SK-N-SH treated with all-trans-retinoic acid at 6 μM for 48 hours (cell line): ENCODE measurements at regions not wholly inside any gene's neighbourhood (a gene's known extent, or its start where the extent isn't known, plus 50 kb on each side); places are given as distances from the start of the nearest gene placed in this dataset.

ENCODE experiments used
- ATAC-seq: fragments of 200-7000 bp; cut with Tn5 transposase; 3 replicates; pipeline ENCODE4 v1.9.1; 2020; ENCODE audit warnings: mild to moderate bottlenecking, moderate library complexity
- BACH2 ChIP-seq: fragments of 250-450 bp; sonication (Bioruptor Pico); IDR thresholded peaks from 2 replicates; pipeline ENCODE4 v1.9.0; 2021; ENCODE audit warnings: mild to moderate bottlenecking, borderline replicate concordance
- CSDC2 ChIP-seq: fragments of 250-450 bp; sonication (Bioruptor Pico); IDR thresholded peaks from 2 replicates; pipeline ENCODE4 v1.5.0; 2020; ENCODE audit warnings: mild to moderate bottlenecking, moderate library complexity
- CSRNP3 ChIP-seq: fragments of 250-450 bp; sonication (Bioruptor Pico); IDR thresholded peaks from 2 replicates; pipeline ENCODE4 v1.5.1; 2021; ENCODE audit warnings: mild to moderate bottlenecking, moderate library complexity
- ESRRG ChIP-seq: fragments of 250-450 bp; sonication (Bioruptor Pico); IDR thresholded peaks from 2 replicates; pipeline ENCODE4 v1.6.1; 2021; ENCODE audit warnings: mild to moderate bottlenecking
- GLIS3 ChIP-seq: fragments of 250-450 bp; sonication (Bioruptor Pico); IDR thresholded peaks from 2 replicates; pipeline ENCODE4 v1.5.0; 2020; ENCODE audit warnings: mild to moderate bottlenecking, moderate library complexity
- ISL1 ChIP-seq: fragments of 250-450 bp; sonication (Bioruptor Pico); IDR thresholded peaks from 2 replicates; pipeline ENCODE4 v2.1.2; 2022; ENCODE audit warnings: mild to moderate bottlenecking, moderate library complexity
- OSR1 ChIP-seq: fragments of 250-450 bp; sonication (Bioruptor Pico); IDR thresholded peaks from 2 replicates; pipeline ENCODE4 v1.8.0; 2022; ENCODE audit warnings: moderate library complexity, mild to moderate bottlenecking, inconsistent platforms
- PATZ1 ChIP-seq: fragments of 250-450 bp; sonication (Bioruptor Pico); IDR thresholded peaks from 2 replicates; pipeline ENCODE4 v1.8.0; 2020; ENCODE audit warnings: mild to moderate bottlenecking, moderate library complexity, borderline replicate concordance
- POU6F1 ChIP-seq: fragments of 250-450 bp; sonication (Bioruptor Pico); IDR thresholded peaks from 2 replicates; pipeline ENCODE4 v1.8.0; 2021; ENCODE audit warnings: low read depth, mild to moderate bottlenecking, moderate library complexity, borderline replicate concordance
- PPARA ChIP-seq: fragments of 250-450 bp; sonication (Bioruptor Pico); IDR thresholded peaks from 2 replicates; pipeline ENCODE4 v1.5.0; 2020; ENCODE audit warnings: mild to moderate bottlenecking, borderline replicate concordance
- RARB ChIP-seq: fragments of 250-450 bp; sonication (Bioruptor Pico); IDR thresholded peaks from 2 replicates; pipeline ENCODE4 v1.8.0; 2021; ENCODE audit warnings: mild to moderate bottlenecking, moderate library complexity
- SNAI2 ChIP-seq: fragments of 250-450 bp; sonication (Bioruptor Pico); IDR thresholded peaks from 2 replicates; pipeline ENCODE4 v1.5.0; 2020; ENCODE audit warnings: mild to moderate bottlenecking, moderate library complexity
- TCF4 ChIP-seq: fragments of 250-450 bp; sonication (Bioruptor Pico); IDR thresholded peaks from 2 replicates; pipeline ENCODE4 v1.8.0; 2021; ENCODE audit warnings: mild to moderate bottlenecking, moderate library complexity, borderline replicate concordance
- TOX ChIP-seq: fragments of 250-450 bp; sonication (Bioruptor Pico); IDR thresholded peaks from 2 replicates; pipeline ENCODE4 v1.8.0; 2021; ENCODE audit warnings: mild to moderate bottlenecking, moderate library complexity, borderline replicate concordance
- TSHZ2 ChIP-seq: fragments of 250-450 bp; sonication (Bioruptor Pico); IDR thresholded peaks from 2 replicates; pipeline ENCODE4 v1.5.0; 2020; ENCODE audit warnings: mild to moderate bottlenecking, moderate library complexity
- ZC3H10 ChIP-seq: fragments of 250-450 bp; sonication (Bioruptor Pico); IDR thresholded peaks from 2 replicates; pipeline ENCODE4 v1.5.1; 2021; ENCODE audit warnings: mild to moderate bottlenecking, moderate library complexity
- ZFP3 ChIP-seq: fragments of 250-450 bp; sonication (Bioruptor Pico); IDR thresholded peaks from 2 replicates; pipeline ENCODE4 v1.5.0; 2020; ENCODE audit warnings: mild to moderate bottlenecking, moderate library complexity
- ZFP30 ChIP-seq: fragments of 450-650 bp; formaldehyde crosslinking; IDR thresholded peaks from 2 replicates; pipeline ENCODE4 v1.5.0; 2022; ENCODE audit warnings: mild to moderate bottlenecking, moderate library complexity
- ZNF565 ChIP-seq: fragments of 450-650 bp; formaldehyde crosslinking; conservative IDR thresholded peaks from 2 replicates; pipeline ENCODE4 v1.5.0; 2020; ENCODE audit warnings: low read depth, mild to moderate bottlenecking, moderate library complexity
- ZNF70 ChIP-seq: fragments of 450-650 bp; formaldehyde crosslinking; IDR thresholded peaks from 2 replicates; pipeline ENCODE4 v1.5.0; 2020; ENCODE audit warnings: mild to moderate bottlenecking, moderate library complexity
- ZNF8 ChIP-seq: fragments of 450-650 bp; formaldehyde crosslinking; IDR thresholded peaks from 2 replicates; pipeline ENCODE4 v1.5.0; 2020; ENCODE audit warnings: mild to moderate bottlenecking, moderate library complexity

- no peak for ATAC-seq
- TF ChIP-seq ZFP3 (CRISPR knock-in tag) (no peak), CSRNP3 (CRISPR knock-in tag) (no peak), ZNF8 (CRISPR knock-in tag) (no peak), GLIS3 (CRISPR knock-in tag) (no peak), PPARA (CRISPR knock-in tag) (no peak)
These were observed 186.9 kb downstream of the OLFM4 start for GRCh38 chr13:53215563-53215962.

GRCh38 chr13:53216773-53217172 lies 188.2 kb downstream of the OLFM4 start:
- no peak for ATAC-seq
- TF ChIP-seq CSRNP3 (CRISPR knock-in tag) (no peak), ISL1 (CRISPR knock-in tag) (no peak), TOX (CRISPR knock-in tag) (no peak), CSDC2 (CRISPR knock-in tag) (no peak)

GRCh38 chr13:53217194-53217593 lies 188.6 kb downstream of the OLFM4 start:
- ATAC-seq: no peak
- TF ChIP-seq TSHZ2 (CRISPR knock-in tag) (no peak), OSR1 (CRISPR knock-in tag) (no peak), SNAI2 (CRISPR knock-in tag) (no peak), ZFP30 (CRISPR knock-in tag) (no peak), BACH2 (CRISPR knock-in tag) (no peak), PPARA (CRISPR knock-in tag) (no peak), ZNF565 (CRISPR knock-in tag) (no peak), TCF4 (CRISPR knock-in tag) (no peak), ESRRG (CRISPR knock-in tag) (no peak), ISL1 (CRISPR knock-in tag) (no peak), ZNF70 (CRISPR knock-in tag) (no peak), TOX (CRISPR knock-in tag) (no peak), RARB (CRISPR knock-in tag) (no peak), CSRNP3 (CRISPR knock-in tag) (no peak), GLIS3 (CRISPR knock-in tag) (no peak), CSDC2 (CRISPR knock-in tag) (no peak), ZC3H10 (CRISPR knock-in tag) (no peak), ZFP3 (CRISPR knock-in tag) (no peak)

- ATAC-seq: no peak
- TF ChIP-seq ZC3H10 (CRISPR knock-in tag) (no peak), TSHZ2 (CRISPR knock-in tag) (no peak), TOX (CRISPR knock-in tag) (no peak), PATZ1 (CRISPR knock-in tag) (no peak), CSDC2 (CRISPR knock-in tag) (no peak), RARB (CRISPR knock-in tag) (no peak), ZNF8 (CRISPR knock-in tag) (no peak), SNAI2 (CRISPR knock-in tag) (no peak), POU6F1 (CRISPR knock-in tag) (no peak)
These were observed 191.4 kb downstream of the OLFM4 start for GRCh38 chr13:53220038-53220437.
